B cell (primary cell): ENCODE measurements at regions not wholly inside any gene's neighbourhood (a gene's known extent, or its start where the extent isn't known, plus 50 kb on each side); places are given as distances from the start of the nearest gene placed in this dataset.

Source experiments
- EZH2 ChIP-seq: IDR thresholded peaks from 2 replicates; pipeline ENCODE4 v1.6.1; 2012; ENCODE audit warnings: borderline replicate concordance, low read depth, mild to moderate bottlenecking, moderate library complexity, low read length; ENCODE audit not compliant: insufficient read depth, poor library complexity, severe bottlenecking
- TF ChIP-seq, protein P1 (sequence below): fragments of 200-600 bp; IDR thresholded peaks from one replicate; pipeline ENCODE4 v1.8.0; 2022; ENCODE audit warnings: antibody characterized with exemption, mild to moderate bottlenecking

DNA sequence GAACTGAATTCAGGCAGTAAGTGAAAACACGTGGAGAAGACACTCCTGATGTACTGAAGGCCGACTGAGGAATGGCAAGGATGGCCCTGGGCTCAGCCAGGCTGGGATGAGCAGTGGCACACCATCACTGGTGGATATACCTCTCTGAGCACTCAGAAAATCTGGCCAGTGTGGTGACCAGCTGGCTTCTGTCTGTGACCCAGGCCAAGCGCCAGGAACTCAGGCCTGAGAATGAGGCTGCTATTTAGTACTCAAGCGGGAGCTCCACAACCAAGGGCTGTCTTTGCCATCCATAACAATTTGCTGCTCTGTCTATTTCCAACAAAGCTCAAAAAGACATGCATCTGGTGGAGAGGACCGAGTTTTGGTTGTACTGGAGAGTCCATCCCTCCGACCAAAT lies 586.3 kb downstream of the BCL11B start:
- TF ChIP-seq, protein P1, sequence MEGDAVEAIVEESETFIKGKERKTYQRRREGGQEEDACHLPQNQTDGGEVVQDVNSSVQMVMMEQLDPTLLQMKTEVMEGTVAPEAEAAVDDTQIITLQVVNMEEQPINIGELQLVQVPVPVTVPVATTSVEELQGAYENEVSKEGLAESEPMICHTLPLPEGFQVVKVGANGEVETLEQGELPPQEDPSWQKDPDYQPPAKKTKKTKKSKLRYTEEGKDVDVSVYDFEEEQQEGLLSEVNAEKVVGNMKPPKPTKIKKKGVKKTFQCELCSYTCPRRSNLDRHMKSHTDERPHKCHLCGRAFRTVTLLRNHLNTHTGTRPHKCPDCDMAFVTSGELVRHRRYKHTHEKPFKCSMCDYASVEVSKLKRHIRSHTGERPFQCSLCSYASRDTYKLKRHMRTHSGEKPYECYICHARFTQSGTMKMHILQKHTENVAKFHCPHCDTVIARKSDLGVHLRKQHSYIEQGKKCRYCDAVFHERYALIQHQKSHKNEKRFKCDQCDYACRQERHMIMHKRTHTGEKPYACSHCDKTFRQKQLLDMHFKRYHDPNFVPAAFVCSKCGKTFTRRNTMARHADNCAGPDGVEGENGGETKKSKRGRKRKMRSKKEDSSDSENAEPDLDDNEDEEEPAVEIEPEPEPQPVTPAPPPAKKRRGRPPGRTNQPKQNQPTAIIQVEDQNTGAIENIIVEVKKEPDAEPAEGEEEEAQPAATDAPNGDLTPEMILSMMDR, result no peak
- no peak for TF ChIP-seq EZH2
